Body of pancreas (tissue), 4 donors: ENCODE measurements at regions not wholly inside any gene's neighbourhood (a gene's known extent, or its start where the extent isn't known, plus 50 kb on each side); places are given as distances from the start of the nearest gene placed in this dataset.

Source experiments
- CTCF ChIP-seq, 7 experiments: fragments of 450-650 bp in 4 of 7; fragments of 200-600 bp in 3 of 7; sonication (generic) in 3 of 7; IDR thresholded peaks; one replicate each; pipeline ENCODE4 v1.5.1; 2016 to 2019; ENCODE audit warnings: antibody characterized with exemption in 7 of 7
- POLR2A ChIP-seq, 3 donors: fragments of 450-650 bp; IDR thresholded peaks; one replicate each; pipeline ENCODE4 v1.6.1; 2016; ENCODE audit warnings: antibody characterized with exemption in 3 of 3, mild to moderate bottlenecking in 2 of 3

- TF ChIP-seq CTCF (IDR thresholded peaks at IDR 0.05) (no peak), POLR2A (IDR thresholded peaks at IDR 0.05) (no peak)
Measured at GRCh38 chr15:77537006-77537405, 95.7 kb downstream of the LINGO1 start.
